ENCODE measurements at regions not wholly inside any gene's neighbourhood (a gene's known extent, or its start where the extent isn't known, plus 50 kb on each side); places are given as distances from the start of the nearest gene placed in this dataset.

DNA sequence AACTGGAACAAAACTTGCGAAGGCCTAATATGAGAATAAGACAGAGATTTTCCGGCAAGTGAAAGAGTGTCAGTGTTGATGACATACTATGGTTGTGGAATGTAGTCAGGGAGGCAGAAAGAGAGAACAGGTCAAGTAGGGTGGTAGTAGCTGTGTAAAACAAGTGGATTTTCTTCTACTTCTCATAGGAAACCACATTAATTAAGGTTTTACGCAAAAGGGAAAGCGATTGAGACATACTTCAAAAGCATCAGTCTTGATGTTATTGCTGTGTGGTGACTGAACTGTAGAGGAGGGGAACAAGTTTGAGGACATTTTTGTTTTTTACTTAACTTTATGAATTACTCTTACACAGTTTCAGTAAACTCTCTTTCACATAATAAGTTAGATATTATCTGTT lies 186.0 kb upstream of the CNTN5 start:
- DNase-seq (ENCODE audit: extremely low read depth in 1 of 4, low spot score in 3 of 4) (no peak), ATAC-seq (no peak), FAIRE-seq (no peak)
- no peaks in the 10 kb centered on the region for H3K4me1 ChIP-seq (replicated peaks in 1 of 2; ENCODE audit: control insufficient read depth in 2 of 2, insufficient read depth in 2 of 2, low read length in 2 of 2)
- intact Hi-C loops (cut with micrococcal nuclease) (no loop called here), in situ Hi-C loops (cut with MboI) (no loop called here)
- TF ChIP-seq ZNF445 (CRISPR knock-in tag; IDR thresholded peaks at IDR 0.05; ENCODE audit: low read depth) = no peak
- no peak for TF ChIP-seq EHMT2 (IDR thresholded peaks at IDR 0.05)
- no peak for TF ChIP-seq MIER1 (IDR thresholded peaks at IDR 0.05; ENCODE audit: low read depth)
- TF ChIP-seq, protein P1, sequence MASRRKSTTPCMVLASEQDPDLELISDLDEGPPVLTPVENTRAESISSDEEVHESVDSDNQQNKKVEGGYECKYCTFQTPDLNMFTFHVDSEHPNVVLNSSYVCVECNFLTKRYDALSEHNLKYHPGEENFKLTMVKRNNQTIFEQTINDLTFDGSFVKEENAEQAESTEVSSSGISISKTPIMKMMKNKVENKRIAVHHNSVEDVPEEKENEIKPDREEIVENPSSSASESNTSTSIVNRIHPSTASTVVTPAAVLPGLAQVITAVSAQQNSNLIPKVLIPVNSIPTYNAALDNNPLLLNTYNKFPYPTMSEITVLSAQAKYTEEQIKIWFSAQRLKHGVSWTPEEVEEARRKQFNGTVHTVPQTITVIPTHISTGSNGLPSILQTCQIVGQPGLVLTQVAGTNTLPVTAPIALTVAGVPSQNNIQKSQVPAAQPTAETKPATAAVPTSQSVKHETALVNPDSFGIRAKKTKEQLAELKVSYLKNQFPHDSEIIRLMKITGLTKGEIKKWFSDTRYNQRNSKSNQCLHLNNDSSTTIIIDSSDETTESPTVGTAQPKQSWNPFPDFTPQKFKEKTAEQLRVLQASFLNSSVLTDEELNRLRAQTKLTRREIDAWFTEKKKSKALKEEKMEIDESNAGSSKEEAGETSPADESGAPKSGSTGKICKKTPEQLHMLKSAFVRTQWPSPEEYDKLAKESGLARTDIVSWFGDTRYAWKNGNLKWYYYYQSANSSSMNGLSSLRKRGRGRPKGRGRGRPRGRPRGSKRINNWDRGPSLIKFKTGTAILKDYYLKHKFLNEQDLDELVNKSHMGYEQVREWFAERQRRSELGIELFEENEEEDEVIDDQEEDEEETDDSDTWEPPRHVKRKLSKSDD (conservative IDR thresholded peaks at IDR 0.05; ENCODE audit: low read length) = no peak
- TF ChIP-seq, protein P2, sequence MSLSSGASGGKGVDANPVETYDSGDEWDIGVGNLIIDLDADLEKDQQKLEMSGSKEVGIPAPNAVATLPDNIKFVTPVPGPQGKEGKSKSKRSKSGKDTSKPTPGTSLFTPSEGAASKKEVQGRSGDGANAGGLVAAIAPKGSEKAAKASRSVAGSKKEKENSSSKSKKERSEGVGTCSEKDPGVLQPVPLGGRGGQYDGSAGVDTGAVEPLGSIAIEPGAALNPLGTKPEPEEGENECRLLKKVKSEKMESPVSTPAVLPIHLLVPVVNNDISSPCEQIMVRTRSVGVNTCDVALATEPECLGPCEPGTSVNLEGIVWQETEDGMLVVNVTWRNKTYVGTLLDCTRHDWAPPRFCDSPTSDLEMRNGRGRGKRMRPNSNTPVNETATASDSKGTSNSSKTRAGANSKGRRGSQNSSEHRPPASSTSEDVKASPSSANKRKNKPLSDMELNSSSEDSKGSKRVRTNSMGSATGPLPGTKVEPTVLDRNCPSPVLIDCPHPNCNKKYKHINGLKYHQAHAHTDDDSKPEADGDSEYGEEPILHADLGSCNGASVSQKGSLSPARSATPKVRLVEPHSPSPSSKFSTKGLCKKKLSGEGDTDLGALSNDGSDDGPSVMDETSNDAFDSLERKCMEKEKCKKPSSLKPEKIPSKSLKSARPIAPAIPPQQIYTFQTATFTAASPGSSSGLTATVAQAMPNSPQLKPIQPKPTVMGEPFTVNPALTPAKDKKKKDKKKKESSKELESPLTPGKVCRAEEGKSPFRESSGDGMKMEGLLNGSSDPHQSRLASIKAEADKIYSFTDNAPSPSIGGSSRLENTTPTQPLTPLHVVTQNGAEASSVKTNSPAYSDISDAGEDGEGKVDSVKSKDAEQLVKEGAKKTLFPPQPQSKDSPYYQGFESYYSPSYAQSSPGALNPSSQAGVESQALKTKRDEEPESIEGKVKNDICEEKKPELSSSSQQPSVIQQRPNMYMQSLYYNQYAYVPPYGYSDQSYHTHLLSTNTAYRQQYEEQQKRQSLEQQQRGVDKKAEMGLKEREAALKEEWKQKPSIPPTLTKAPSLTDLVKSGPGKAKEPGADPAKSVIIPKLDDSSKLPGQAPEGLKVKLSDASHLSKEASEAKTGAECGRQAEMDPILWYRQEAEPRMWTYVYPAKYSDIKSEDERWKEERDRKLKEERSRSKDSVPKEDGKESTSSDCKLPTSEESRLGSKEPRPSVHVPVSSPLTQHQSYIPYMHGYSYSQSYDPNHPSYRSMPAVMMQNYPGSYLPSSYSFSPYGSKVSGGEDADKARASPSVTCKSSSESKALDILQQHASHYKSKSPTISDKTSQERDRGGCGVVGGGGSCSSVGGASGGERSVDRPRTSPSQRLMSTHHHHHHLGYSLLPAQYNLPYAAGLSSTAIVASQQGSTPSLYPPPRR (CRISPR knock-in tag; IDR thresholded peaks at IDR 0.05; ENCODE audit: borderline replicate concordance) = no peak
- no peak for TF ChIP-seq ERF (CRISPR knock-in tag; IDR thresholded peaks at IDR 0.05)
- TF ChIP-seq SREBF2 (CRISPR knock-in tag; IDR thresholded peaks at IDR 0.05) = no peak
- no peak for TF ChIP-seq ZNF311 (CRISPR knock-in tag; IDR thresholded peaks at IDR 0.05)
- no peaks in the 10 kb centered on the region for H3K36me3 ChIP-seq (ENCODE audit: control insufficient read depth, insufficient read depth, low read length)
- CTCF ChIA-PET (ENCODE audit: low intra/inter-chr PET ratio) = interaction anchor here (0.6 kb wide), 1 partner anchor 1376 kb away, joined by 5 read pairs; no protein-coding TSS in a partner anchor
- BruUV-seq (replicated peaks) = no TSS peak
- no peak overlapping the region for H2AFZ ChIP-seq (ENCODE audit: low read depth, low read length)
- POLR2A ChIA-PET = no interaction called here
- no peak overlapping the region for H3K27ac ChIP-seq (ENCODE audit: extremely low read depth, low read depth, low read length)
- 8% methylated on average over 4 of the region's 4 CpGs for WGBS (ENCODE audit: insufficient coverage, low coverage, missing lambda C conversion rate)
- no peaks in the 10 kb centered on the region for H3K27me3 ChIP-seq (ENCODE audit: control insufficient read depth in 2 of 2, insufficient read depth in 2 of 2, low read length in 2 of 2)
- H3K9me1 ChIP-seq (ENCODE audit: control insufficient read depth, insufficient read depth, low read length) = no peaks in the 10 kb centered on the region
- no peaks in the 10 kb centered on the region for H4K20me1 ChIP-seq (replicated peaks; ENCODE audit: control insufficient read depth, insufficient read depth, low read length)
- no peaks in the 10 kb centered on the region for H3K9me3 ChIP-seq (replicated peaks; ENCODE audit: control insufficient read depth, insufficient read depth, low read depth, low read length)
- H3K79me2 ChIP-seq (ENCODE audit: control insufficient read depth, insufficient read depth, low read length) = no peaks in the 10 kb centered on the region
- no peak overlapping the region for H3K4me2 ChIP-seq (ENCODE audit: insufficient read depth, low read length)
- H3K4me3 ChIP-seq = no peak overlapping the region
- H3K9ac ChIP-seq (ENCODE audit: insufficient read depth in 1 of 2, low read depth in 2 of 2, low read length in 2 of 2) = no peak overlapping the region

Measured in K562 (cell line).